Activated naive CD8-positive, alpha-beta T cell (primary cell): ENCODE measurements at regions not wholly inside any gene's neighbourhood (a gene's known extent, or its start where the extent isn't known, plus 50 kb on each side); places are given as distances from the start of the nearest gene placed in this dataset.

Experiments used
- H3K27ac Mint-ChIP-seq: one replicate; pipeline ENCODE4 v1.8.0; 2021; ENCODE audit warnings: mixed read lengths
- H3K27me3 Mint-ChIP-seq: one replicate; pipeline ENCODE4 v1.8.0; 2021; ENCODE audit warnings: mixed read lengths
- H3K36me3 Mint-ChIP-seq: one replicate; pipeline ENCODE4 v1.8.0; 2021; ENCODE audit warnings: mixed read lengths
- H3K4me1 Mint-ChIP-seq: one replicate; pipeline ENCODE4 v1.8.0; 2021; ENCODE audit warnings: low read depth, mixed read lengths
- H3K4me3 Mint-ChIP-seq: one replicate; pipeline ENCODE4 v1.8.0; 2021; ENCODE audit warnings: mild to moderate bottlenecking, mixed read lengths
- H3K9me3 Mint-ChIP-seq: one replicate; pipeline ENCODE4 v1.8.0; 2021; ENCODE audit warnings: low read depth, mixed read lengths

GRCh38 chr13:97057176-97057575 lies 62.9 kb upstream of the OXGR1 start:
- H3K27ac Mint-ChIP-seq = no peak overlapping the region
- peaks cover 21% of the 10 kb centered on the region for H3K27me3 Mint-ChIP-seq
- no peaks in the 10 kb centered on the region for H3K4me1 Mint-ChIP-seq
- H3K9me3 Mint-ChIP-seq = no peaks in the 10 kb centered on the region
- H3K4me3 Mint-ChIP-seq = no peak overlapping the region
- H3K36me3 Mint-ChIP-seq = no peaks in the 10 kb centered on the region

DNA sequence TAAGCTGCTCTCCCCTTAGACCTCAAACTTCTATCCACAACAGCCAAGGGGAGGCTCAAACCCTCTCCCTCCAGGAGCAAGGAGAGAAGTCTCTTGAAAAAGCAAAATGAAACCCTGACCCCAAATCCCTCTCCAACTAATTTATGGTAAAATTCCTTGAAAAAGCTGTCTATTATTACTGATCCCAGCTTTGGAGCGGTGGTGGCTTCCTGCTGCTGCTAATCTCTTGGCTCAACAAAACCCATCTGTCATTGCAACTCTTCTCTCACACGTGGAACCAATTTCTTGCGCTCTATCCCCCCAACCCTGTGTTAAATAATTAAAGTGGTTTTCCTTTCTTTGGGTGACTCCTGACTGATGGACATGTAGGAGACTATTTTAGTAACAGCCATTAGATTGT lies 64.1 kb upstream of the OXGR1 start:
- H3K27ac Mint-ChIP-seq = no peak overlapping the region

DNA sequence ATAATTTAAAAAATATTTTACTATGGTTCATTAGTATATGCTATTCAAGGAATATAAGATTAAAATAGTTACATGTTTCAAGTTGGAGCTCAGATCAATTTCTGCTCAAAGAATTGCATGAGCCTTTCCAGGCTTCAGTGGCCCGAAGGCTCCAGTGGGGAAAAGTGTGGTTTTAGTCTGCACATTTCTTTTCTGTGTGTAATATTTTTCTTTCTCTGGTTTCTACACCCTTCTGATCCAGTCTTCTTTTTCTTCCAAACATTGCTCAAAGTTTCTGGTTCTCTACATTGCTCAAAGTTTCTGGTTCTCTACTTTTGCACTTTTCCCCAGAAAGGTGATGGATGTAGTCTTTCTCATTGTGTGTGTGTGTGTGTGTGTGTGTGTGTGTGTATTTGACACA lies 64.7 kb upstream of the OXGR1 start:
- no peaks in the 10 kb centered on the region for H3K9me3 Mint-ChIP-seq
- no peaks in the 10 kb centered on the region for H3K36me3 Mint-ChIP-seq
- no peak overlapping the region for H3K4me3 Mint-ChIP-seq
- H3K27me3 Mint-ChIP-seq = peaks cover 23% of the 10 kb centered on the region
- H3K4me1 Mint-ChIP-seq = no peaks in the 10 kb centered on the region
- H3K27ac Mint-ChIP-seq = no peak overlapping the region

More for the DNA sequence above, 64.1 kb upstream of the OXGR1 start:
- Mint-ChIP-seq H3K4me3 (no peak overlapping the region), H3K36me3 (no peaks in the 10 kb centered on the region), H3K27me3 (peaks cover 19% of the 10 kb centered on the region), H3K9me3 (no peaks in the 10 kb centered on the region), H3K4me1 (no peaks in the 10 kb centered on the region)

DNA sequence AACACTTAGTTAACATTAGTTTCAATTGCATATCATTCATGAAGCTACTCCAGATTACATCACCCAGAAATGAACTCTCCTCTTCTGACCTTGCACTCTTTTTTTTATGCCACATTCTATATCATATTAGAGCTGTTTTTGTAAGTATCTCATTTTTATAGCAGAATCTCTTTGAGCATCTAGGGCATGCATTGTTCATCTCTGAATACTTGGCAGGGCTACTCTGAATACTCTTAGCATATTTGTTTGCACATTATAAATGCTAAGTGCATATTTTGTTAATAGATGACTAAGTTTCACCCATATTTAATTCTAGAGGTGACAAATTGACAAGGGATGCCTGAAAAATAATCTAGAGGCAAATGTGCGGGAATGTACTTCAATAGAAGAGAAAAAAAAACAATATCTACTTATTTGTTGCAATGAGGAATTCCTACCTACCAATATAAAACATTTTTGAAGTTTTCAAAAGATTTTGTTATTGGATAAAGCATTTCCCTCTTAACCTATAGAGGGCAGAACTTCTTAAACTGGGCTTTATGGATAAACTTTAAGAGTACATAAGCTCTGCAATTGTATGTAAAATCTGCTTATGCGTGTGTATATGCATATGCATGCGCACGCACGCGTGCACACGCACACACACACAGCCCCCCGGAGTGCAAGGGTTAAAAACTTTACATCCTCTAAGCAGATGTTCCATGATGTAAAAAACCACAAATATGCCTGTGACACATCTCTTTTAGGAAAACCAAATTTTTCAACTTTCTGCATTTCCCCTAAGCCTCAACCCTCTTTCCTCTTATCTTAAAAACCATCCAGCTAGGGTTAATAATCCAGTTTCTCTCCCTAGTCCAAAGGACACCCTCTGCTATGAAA lies 73.0 kb upstream of the OXGR1 start:
- Mint-ChIP-seq H3K27ac (no peak overlapping the region), H3K36me3 (no peaks in the 10 kb centered on the region), H3K4me3 (no peak overlapping the region), H3K9me3 (no peaks in the 10 kb centered on the region), H3K4me1 (no peaks in the 10 kb centered on the region), H3K27me3 (peaks cover 10% of the 10 kb centered on the region)

GRCh38 chr13:97068151-97068550 lies 73.9 kb upstream of the OXGR1 start:
- Mint-ChIP-seq H3K27ac (no peak overlapping the region), H3K27me3 (peaks cover 10% of the 10 kb centered on the region), H3K4me1 (no peaks in the 10 kb centered on the region), H3K9me3 (no peaks in the 10 kb centered on the region), H3K4me3 (no peak overlapping the region), H3K36me3 (no peaks in the 10 kb centered on the region)

DNA sequence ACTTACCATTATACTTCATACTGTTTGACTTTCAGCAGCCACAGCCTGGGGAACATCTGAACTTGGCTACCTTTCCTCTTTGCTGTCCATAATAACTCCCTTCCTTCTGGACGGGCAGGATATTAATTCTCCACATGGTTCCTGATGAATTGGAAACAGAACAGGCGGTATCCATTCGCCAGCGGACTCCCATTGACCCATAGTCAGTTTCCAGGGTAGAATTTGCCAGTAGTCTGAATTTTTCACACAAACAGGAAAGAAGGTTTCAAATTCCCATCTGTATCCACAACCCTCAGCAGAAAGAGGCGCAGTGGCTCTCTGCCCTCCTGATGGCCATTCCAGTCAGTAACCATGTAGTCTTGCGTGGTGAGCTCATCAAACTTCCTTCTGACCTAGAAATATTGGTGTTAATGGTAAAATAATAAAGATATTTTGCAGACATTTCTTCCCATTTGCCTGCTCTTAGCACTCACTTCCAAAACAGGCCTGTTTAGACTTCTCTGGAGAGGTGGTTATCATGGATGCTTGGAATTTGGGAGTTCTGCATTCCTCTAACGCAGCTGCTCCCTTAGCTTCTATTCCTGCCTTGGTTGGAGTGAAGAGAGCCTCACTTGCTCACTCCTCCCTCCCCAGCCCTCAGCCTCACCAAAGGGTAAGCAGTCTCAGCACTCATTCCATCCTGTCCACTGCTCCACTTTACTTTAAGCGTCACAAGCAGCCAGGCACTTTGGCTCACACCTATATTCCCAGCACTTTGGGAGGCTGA lies 75.0 kb upstream of the OXGR1 start:
- H3K4me3 Mint-ChIP-seq = no peak overlapping the region
- H3K27me3 Mint-ChIP-seq = peaks cover 3% of the 10 kb centered on the region
- no peaks in the 10 kb centered on the region for H3K4me1 Mint-ChIP-seq
- H3K9me3 Mint-ChIP-seq = peaks cover 5% of the 10 kb centered on the region
- H3K36me3 Mint-ChIP-seq = no peaks in the 10 kb centered on the region
- H3K27ac Mint-ChIP-seq = no peak overlapping the region

DNA sequence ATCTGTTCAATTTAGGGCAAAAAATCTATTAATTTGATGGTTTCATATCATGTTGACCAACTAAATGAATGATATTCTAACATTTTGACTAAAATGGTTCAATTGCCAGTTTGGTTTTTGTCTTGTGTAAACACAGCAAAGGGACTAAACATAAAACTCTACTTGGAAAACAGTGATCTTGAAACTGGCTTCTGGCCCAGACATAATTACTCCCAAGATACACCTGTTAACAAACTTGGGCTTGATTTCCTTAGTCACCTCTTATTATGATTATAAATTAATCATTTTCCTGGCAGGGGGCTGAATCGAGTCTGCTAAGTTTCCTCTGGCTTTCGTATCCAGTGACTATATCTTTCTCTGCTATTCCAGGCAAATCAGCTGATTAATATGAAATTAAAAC lies 78.0 kb upstream of the OXGR1 start:
- Mint-ChIP-seq H3K36me3 (no peaks in the 10 kb centered on the region), H3K4me3 (no peak overlapping the region), H3K4me1 (no peaks in the 10 kb centered on the region), H3K9me3 (peaks cover 9% of the 10 kb centered on the region), H3K27me3 (peaks cover 4% of the 10 kb centered on the region), H3K27ac (no peak overlapping the region)

DNA sequence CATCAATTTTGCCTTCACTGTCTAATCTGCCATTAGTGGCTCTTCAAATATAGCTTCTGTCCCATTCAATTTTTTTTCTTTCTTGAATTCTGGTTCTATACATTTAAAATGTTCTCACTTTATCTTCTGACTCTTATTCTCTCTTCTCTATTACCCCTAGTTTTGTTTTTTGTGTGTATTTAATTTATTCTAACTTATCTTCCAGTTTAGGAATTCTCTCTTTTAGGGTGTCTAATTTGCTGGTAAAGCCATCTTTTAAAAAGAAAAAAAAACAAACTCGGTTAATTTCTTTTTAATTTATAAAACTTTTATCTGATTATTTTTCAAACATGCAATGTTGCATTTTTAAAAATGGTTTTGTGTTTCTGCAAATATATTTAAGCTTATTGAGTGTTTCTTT lies 80.3 kb upstream of the OXGR1 start:
- Mint-ChIP-seq H3K27ac (no peak overlapping the region), H3K4me3 (no peak overlapping the region), H3K36me3 (no peaks in the 10 kb centered on the region)

GRCh38 chr13:97076898-97077297 lies 82.6 kb upstream of the OXGR1 start:
- H3K4me1 Mint-ChIP-seq = no peaks in the 10 kb centered on the region
- H3K9me3 Mint-ChIP-seq = peaks cover 9% of the 10 kb centered on the region
- no peaks in the 10 kb centered on the region for H3K36me3 Mint-ChIP-seq
- peaks cover 4% of the 10 kb centered on the region for H3K27me3 Mint-ChIP-seq
- no peak overlapping the region for H3K4me3 Mint-ChIP-seq
- no peak overlapping the region for H3K27ac Mint-ChIP-seq

More for the DNA sequence above, 80.3 kb upstream of the OXGR1 start:
- Mint-ChIP-seq H3K27me3 (peaks cover 4% of the 10 kb centered on the region), H3K4me1 (no peaks in the 10 kb centered on the region), H3K9me3 (peaks cover 9% of the 10 kb centered on the region)

- peaks cover 4% of the 10 kb centered on the region for H3K27me3 Mint-ChIP-seq
- H3K4me3 Mint-ChIP-seq = no peak overlapping the region
- H3K36me3 Mint-ChIP-seq = no peaks in the 10 kb centered on the region
These were observed 83.1 kb upstream of the OXGR1 start for GRCh38 chr13:97077341-97077740.

GRCh38 chr13:97079726-97080125 lies 85.5 kb upstream of the OXGR1 start:
- Mint-ChIP-seq H3K4me1 (no peaks in the 10 kb centered on the region), H3K4me3 (no peak overlapping the region), H3K36me3 (no peaks in the 10 kb centered on the region), H3K27ac (no peak overlapping the region), H3K9me3 (no peaks in the 10 kb centered on the region), H3K27me3 (peaks cover 6% of the 10 kb centered on the region)

More at GRCh38 chr13:97077341-97077740, 83.1 kb upstream of the OXGR1 start:
- Mint-ChIP-seq H3K9me3 (peaks cover 9% of the 10 kb centered on the region), H3K4me1 (no peaks in the 10 kb centered on the region), H3K27ac (no peak overlapping the region)

DNA sequence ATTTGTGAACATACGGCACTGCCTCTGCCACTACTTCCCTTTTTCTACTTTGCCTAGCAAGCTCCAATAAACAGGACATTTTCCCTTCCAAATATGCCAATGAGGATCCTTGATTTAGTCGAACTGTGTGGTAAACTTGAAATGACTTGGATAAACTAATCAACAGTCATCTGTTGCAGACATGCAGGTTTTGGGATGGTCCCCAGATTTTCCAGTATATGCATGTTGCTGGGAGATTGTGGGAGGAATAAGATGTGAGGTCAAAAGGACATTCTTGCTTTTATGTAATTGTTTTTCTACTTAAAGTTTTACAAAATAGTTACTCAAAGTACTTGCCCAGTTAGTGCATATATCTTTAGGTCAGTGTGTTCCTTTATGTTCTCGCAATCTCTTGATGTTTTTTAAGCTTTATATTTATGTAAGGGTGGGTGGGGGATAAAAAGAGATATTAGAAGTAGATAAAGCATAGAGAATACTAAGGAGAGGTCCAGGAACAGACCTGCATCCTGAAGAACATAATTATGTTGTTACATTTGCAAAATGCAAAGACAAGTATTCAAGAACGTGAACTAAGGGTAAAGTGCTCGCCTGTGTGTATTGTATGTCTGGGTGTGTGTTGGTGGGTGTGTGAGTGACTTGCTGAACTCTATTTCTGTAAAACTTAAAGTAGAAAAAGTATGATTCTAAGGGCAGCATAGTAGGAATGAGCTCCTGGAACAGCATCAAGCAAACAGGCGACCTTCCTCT lies 88.4 kb upstream of the OXGR1 start:
- Mint-ChIP-seq H3K36me3 (no peaks in the 10 kb centered on the region), H3K4me3 (no peak overlapping the region), H3K9me3 (peaks cover 4% of the 10 kb centered on the region), H3K4me1 (no peaks in the 10 kb centered on the region), H3K27ac (no peak overlapping the region), H3K27me3 (peaks cover 2% of the 10 kb centered on the region)

DNA sequence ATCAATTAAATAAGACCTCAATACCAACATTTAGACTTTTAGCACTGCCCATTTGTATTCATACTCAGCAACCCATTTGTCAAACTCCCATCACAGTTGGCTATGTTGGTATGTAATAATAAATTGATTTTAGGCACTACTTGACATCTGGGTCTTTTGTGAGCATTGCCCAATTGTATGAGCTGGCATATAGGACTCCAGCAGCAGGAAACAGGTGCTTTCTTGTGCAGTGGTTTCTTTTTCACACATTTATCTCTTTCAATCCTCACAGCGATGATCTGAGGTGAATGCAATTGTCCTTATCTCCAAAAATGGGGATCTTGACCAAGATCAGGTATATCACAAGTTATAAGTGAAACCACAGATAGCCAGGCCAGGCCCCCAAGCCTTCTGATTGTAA lies 96.9 kb upstream of the OXGR1 start:
- Mint-ChIP-seq H3K4me3 (no peak overlapping the region), H3K27ac (no peak overlapping the region), H3K36me3 (no peaks in the 10 kb centered on the region), H3K27me3 (no peaks in the 10 kb centered on the region), H3K9me3 (peaks cover 4% of the 10 kb centered on the region), H3K4me1 (no peaks in the 10 kb centered on the region)

- H3K27me3 Mint-ChIP-seq = peaks cover 4% of the 10 kb centered on the region
- H3K27ac Mint-ChIP-seq = no peak overlapping the region
These were observed 106.5 kb upstream of the OXGR1 start for GRCh38 chr13:97100821-97101220.

More at GRCh38 chr13:97100821-97101220, 106.5 kb upstream of the OXGR1 start:
- H3K4me3 Mint-ChIP-seq = no peak overlapping the region
- H3K36me3 Mint-ChIP-seq = peaks cover 3% of the 10 kb centered on the region
- peaks cover 4% of the 10 kb centered on the region for H3K9me3 Mint-ChIP-seq
- H3K4me1 Mint-ChIP-seq = no peaks in the 10 kb centered on the region
